GM12873 (cell line): ENCODE measurements at regions not wholly inside any gene's neighbourhood (a gene's known extent, or its start where the extent isn't known, plus 50 kb on each side); places are given as distances from the start of the nearest gene placed in this dataset.

Experiments
- TF ChIP-seq, protein P1 (sequence below): IDR thresholded peaks from 2 replicates; pipeline ENCODE4 v1.5.1; 2012; ENCODE audit warnings: low read depth, mild to moderate bottlenecking, moderate library complexity, low read length, control low read depth; ENCODE audit not compliant: insufficient read depth; ENCODE audit errors: missing control alignments

DNA sequence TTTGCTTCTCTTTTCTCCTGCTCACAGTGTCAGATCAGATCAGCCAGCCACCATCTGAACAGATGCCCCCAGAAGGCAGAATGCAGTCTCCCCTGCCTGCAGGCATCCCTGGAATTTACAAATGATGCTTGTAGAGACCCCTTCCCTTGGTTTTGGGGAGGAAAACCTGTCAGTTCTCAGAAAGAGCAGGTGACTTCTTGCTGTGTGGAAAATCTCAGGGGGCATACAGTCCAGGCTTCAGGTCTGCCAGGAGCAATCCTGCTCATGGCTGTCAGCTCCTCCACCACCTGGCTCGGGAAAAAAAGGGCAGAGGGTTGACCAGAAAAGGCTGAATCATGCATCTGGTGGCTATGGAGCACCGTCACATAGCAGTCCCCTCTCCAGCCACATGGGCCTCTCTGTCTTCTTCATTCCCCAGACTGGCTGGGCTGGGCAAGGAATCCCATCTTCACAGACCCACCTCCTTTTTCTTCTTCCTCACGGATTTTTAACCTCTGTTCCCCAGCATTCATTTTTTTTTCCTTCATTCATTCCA, 107.0 kb downstream of the KCNF1 start:
- TF ChIP-seq, protein P1, sequence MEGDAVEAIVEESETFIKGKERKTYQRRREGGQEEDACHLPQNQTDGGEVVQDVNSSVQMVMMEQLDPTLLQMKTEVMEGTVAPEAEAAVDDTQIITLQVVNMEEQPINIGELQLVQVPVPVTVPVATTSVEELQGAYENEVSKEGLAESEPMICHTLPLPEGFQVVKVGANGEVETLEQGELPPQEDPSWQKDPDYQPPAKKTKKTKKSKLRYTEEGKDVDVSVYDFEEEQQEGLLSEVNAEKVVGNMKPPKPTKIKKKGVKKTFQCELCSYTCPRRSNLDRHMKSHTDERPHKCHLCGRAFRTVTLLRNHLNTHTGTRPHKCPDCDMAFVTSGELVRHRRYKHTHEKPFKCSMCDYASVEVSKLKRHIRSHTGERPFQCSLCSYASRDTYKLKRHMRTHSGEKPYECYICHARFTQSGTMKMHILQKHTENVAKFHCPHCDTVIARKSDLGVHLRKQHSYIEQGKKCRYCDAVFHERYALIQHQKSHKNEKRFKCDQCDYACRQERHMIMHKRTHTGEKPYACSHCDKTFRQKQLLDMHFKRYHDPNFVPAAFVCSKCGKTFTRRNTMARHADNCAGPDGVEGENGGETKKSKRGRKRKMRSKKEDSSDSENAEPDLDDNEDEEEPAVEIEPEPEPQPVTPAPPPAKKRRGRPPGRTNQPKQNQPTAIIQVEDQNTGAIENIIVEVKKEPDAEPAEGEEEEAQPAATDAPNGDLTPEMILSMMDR = no peak

DNA sequence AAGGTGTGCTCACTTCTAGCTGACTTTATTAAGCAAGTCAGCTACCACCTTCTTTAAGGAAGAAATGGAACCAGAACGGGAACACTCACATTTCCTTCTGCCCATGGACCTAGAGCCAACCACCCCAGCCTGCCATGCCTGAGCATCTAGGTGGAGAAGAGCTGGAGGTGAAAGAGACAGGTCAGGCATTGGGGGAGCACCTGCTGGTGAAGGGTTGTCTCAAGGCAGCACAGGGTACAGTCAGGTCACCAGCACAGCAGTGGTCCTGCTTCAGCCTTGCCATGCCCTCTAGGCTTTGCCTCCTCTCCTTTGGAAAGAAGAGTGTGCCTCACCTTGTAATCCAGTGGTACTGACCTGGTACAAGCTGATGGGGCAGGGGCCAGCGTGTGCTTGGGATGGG, 107.9 kb downstream of the KCNF1 start:
- TF ChIP-seq, protein P1 = no peak

DNA sequence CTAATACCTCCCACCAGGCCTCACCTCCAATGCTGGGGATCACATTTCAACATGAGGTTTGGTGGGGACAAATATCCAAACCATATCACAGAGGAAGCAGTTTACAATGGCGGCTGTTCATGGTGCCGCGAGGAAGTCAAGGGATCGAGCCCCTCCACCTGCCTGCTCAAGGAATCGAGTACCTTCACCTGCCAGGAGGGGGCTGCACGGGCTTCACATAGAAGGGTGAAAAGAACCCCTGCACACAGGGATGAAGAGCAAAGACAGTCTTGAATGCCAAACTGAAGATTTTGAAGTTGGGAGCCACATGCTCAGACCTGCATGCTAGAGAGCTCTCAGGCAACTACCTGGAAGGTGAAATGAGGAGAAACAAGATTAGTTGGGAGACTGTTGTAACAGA, 110.3 kb downstream of the KCNF1 start:
- TF ChIP-seq, protein P1 = peak; percentile 31

DNA sequence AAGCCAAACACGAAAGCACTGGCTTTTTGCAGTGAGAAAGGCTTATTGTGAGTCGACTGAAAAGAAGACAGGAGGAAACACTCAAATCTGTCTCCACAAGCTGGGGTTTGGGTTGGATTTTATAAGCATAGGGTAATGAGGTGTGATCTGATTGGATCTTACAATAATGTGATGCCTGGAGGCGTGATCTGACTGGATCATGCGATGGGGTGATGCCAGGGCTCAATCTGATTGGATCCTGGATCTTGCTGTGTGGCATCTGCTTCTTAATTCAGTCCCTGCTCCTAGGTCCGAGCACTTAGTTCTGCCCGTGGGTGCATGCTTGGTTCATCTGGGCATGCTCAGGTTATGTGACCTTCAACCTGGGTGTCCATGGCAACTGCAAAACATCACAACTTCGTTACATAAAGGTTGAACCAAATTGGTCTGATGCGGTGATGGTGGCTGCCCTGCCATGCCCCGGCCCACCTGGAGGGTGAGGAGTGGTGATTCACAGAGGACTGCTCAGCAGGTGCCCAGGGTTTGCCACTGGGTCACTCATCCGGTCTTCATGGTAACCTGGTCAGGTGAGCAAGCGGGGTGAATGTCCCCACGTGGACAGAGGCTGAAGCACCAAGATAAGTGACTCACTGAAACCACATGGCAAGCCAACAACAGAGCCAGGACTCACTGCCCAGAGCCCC, 111.0 kb downstream of the KCNF1 start:
- TF ChIP-seq, protein P1 = no peak

DNA sequence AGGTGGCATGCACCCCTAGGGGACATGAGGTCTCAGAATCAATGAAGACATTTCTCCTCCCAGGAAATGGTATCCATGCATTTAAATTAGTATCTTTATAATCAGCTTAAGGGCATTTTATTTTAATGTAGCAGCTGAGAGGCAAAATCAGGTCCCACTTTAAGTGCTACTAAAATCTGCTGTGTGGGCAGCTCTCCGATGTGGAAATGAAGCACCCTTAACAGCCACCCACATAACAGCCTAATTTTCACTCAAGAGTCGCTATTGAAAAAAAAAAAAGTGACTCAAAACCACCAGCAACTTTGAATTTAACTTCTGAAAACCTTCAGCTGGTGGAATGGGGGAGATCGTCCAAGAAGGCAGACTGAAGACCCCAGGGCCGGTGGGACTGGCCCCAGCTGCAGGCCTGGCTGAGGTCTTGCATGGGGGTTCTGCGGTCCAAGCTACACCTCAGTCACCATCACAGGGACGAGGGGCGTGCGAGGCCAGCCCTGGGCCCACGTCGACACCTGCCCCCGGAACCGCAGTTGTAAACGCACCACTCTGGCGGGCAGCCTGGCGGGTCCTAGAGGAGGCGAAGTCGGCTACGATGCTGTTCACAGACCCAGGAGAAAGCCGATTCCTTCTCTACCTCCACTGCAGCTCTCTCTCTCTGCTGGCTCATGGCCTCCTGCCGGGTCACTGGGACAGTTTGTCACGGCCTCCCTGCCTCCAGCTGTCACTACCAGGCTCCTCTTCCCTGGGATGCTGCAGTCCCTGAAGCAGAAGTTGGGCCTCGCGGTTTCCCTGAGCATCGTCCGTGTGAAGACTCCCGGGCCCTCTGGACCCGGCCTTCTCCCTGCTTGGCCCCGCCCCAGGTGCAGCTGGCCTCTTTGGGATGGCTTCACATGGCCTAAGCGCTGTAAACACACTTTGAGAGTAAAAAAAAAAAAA, 111.9 kb downstream of the KCNF1 start:
- TF ChIP-seq, protein P1 = no peak

DNA sequence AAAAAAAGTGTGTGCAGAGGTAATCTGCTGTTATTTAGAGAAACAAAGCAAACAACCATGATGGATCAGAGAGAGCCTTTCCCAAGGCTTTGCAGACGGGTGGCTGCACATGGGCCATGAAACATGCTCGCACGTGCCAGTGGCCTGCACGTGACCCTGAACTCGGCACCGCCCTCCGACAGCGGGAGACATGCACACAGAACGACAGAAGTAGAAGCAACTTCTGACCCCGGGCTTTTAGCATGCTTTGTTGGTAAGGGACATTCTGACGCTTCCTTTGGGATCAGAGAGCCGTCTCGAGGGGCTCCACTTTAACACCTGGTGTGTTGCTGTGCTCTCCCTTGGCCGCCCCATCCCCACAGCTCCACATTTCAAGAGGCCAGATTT, 112.5 kb downstream of the KCNF1 start:
- TF ChIP-seq, protein P1 = no peak

DNA sequence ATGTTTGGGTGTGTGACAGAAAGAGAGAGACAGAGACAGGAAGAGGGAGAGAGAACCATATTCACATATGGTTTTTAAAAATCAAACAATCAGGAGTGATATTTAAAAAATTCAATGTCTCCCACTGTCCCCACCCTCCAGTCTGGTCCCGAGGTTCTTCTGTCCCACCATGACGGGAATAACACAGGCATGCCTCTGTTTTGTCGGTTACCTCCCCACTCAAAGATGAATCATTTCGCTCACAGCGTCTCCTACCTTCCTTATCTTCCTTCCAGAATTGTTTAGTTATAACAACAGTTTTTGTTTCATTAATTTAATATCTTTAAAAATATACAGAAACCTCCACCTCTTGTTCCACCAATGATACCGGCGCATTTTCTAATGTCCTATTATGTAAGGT, 113.0 kb downstream of the KCNF1 start:
- TF ChIP-seq, protein P1 = no peak
